HepG2 (cell line): ENCODE measurements at regions not wholly inside any gene's neighbourhood (a gene's known extent, or its start where the extent isn't known, plus 50 kb on each side); places are given as distances from the start of the nearest gene placed in this dataset.
"Not testable (repeated sequence)": the region's sequence is repeated elsewhere in the genome, so short reads cannot be mapped to it uniquely, and the experiment has no call there.

Experiments
- ATAC-seq: fragments of 200-7000 bp; cut with Tn5 transposase; 3 replicates; pipeline ENCODE4 v1.9.1; 2020; ENCODE audit warnings: mild to moderate bottlenecking, moderate library complexity
- BruUV-seq: library from RNA; stranded (reverse); fragments of 400-500 nt; replicated peaks from 2 replicates; lab custom pipeline; 2021; lab: Mats Ljungman, UMichigan
- CTCF ChIA-PET: fragments of 300-600 bp; formaldehyde crosslinking; extraction: SDS; loops from one replicate; lab custom pipeline; 2021; ENCODE audit warnings: low total read pairs, inconsistent platforms, low intra/inter-chr PET ratio; lab: Yijun Ruan, JAX
- POLR2A ChIA-PET: fragments of 350-600 bp; sonication (Branson Sonifier 250); formaldehyde crosslinking; loops from one replicate; lab custom pipeline; 2020; ENCODE audit warnings: antibody characterized with exemption, inconsistent platforms; lab: Yijun Ruan, JAX
- DNase-seq: peaks from one replicate; pipeline ENCODE4 v3.0.0-alpha.2; 2015; ENCODE audit warnings: low spot score
- FAIRE-seq: peaks from 3 replicates; lab custom pipeline; 2011; peaks lifted over from hg19 to GRCh38; lab: Jason Lieb, UNC
- H2AFZ ChIP-seq: one replicate; pipeline ENCODE4 v1.6.1; 2011; ENCODE audit warnings: low read length, inconsistent platforms
- H3K27ac ChIP-seq: fragments of 300-600 bp; 3 replicates; pipeline ENCODE4 v1.8.0; 2011; ENCODE audit warnings: mixed run types, mild to moderate bottlenecking, mixed read lengths, low read length, inconsistent platforms; ENCODE audit not compliant: insufficient read depth; ENCODE audit errors: extremely low read length
- H3K27me3 ChIP-seq, 2 experiments: fragments of 200-600 bp in 1 of 2; 2 replicates in 1 of 2; 3 replicates in 1 of 2; pipeline versions ENCODE4 v1.6.0 to v1.8.0; 2011; ENCODE audit warnings: low read length in 2 of 2, mild to moderate bottlenecking in 2 of 2, moderate library complexity in 2 of 2, inconsistent platforms in 1 of 2; ENCODE audit not compliant: insufficient read depth in 2 of 2, control insufficient read depth in 1 of 2
- H3K36me3 ChIP-seq, 2 experiments: fragments of 200-600 bp in 1 of 2; replicated peaks in 1 of 2; 2 replicates in 1 of 2; 3 replicates in 1 of 2; pipeline versions ENCODE4 v1.5.1 to v1.8.0; 2011; ENCODE audit warnings: low read length in 2 of 2, inconsistent platforms in 1 of 2; ENCODE audit not compliant: insufficient read depth in 2 of 2, control insufficient read depth in 1 of 2
- H3K4me1 ChIP-seq: 2 replicates; pipeline ENCODE4 v1.5.1; 2012; ENCODE audit warnings: low read length, inconsistent platforms; ENCODE audit not compliant: insufficient read depth
- H3K4me2 ChIP-seq: 2 replicates; pipeline ENCODE4 v1.6.0; 2011; ENCODE audit warnings: low read depth, low read length, inconsistent platforms
- H3K4me3 ChIP-seq, 3 experiments: fragments of 200-600 bp in 1 of 3; sonication (generic), shearing (Covaris generic) in 1 of 3; replicated peaks in 1 of 3; 2 replicates each; pipeline ENCODE4 v1.5.1; 2011 to 2016; ENCODE audit warnings: low read length in 3 of 3, inconsistent platforms in 2 of 3, low read depth in 2 of 3, mild to moderate bottlenecking in 2 of 3, control low read depth in 1 of 3, mixed read lengths in 1 of 3; ENCODE audit not compliant: insufficient read depth in 1 of 3
- H3K79me2 ChIP-seq: one replicate; pipeline ENCODE4 v1.6.1; 2011; ENCODE audit warnings: low read length, inconsistent platforms; ENCODE audit not compliant: insufficient read depth
- H3K9ac ChIP-seq: 2 replicates; pipeline ENCODE4 v1.6.0; 2011; ENCODE audit warnings: mild to moderate bottlenecking, low read depth, low read length, inconsistent platforms; ENCODE audit not compliant: insufficient read depth
- H3K9me3 ChIP-seq: 2 replicates; pipeline ENCODE4 v1.5.1; 2012; ENCODE audit warnings: mild to moderate bottlenecking, low read length
- H4K20me1 ChIP-seq: 2 replicates; pipeline ENCODE4 v1.6.0; 2011; ENCODE audit warnings: inconsistent platforms, mild to moderate bottlenecking, low read length, moderate library complexity; ENCODE audit not compliant: insufficient read depth
- THYN1 ChIP-seq: sonication (generic); formaldehyde crosslinking; IDR thresholded peaks from 2 replicates; pipeline ENCODE4 v1.8.1; 2023; ENCODE audit warnings: low read depth, mild to moderate bottlenecking, moderate library complexity, missing genetic modification reagents, borderline replicate concordance
- ZMAT3 ChIP-seq: sonication (generic); formaldehyde crosslinking; conservative IDR thresholded peaks from 2 replicates; pipeline ENCODE4 v1.7.0; 2021; ENCODE audit warnings: missing genetic modification reagents
- ZNF44 ChIP-seq: sonication (generic); formaldehyde crosslinking; IDR thresholded peaks from 2 replicates; pipeline ENCODE4 v1.5.1; 2020; ENCODE audit warnings: mild to moderate bottlenecking, missing genetic modification reagents
- WGBS: methylation state at CpG from one replicate; pipeline ENCODE4 v1.1.6; 2017; ENCODE audit warnings: low lambda C conversion rate; 5-methylcytosine and 5-hydroxymethylcytosine counted together
- in situ Hi-C: cut with HindIII; loops from 2 replicates; pipeline ENCODE4 v1.10.0; 2017; ENCODE audit warnings: low pct_unique_long_range_greater_than_20kb; ENCODE audit not compliant: extremely low pct_ligation_motif_present
- intact Hi-C: fragments of 100-400 bp; cut with micrococcal nuclease; formaldehyde crosslinking; loops from one replicate; pipeline ENCODE4 v1.10.0; 2022; ENCODE audit not compliant: unreplicated experiment

DNA sequence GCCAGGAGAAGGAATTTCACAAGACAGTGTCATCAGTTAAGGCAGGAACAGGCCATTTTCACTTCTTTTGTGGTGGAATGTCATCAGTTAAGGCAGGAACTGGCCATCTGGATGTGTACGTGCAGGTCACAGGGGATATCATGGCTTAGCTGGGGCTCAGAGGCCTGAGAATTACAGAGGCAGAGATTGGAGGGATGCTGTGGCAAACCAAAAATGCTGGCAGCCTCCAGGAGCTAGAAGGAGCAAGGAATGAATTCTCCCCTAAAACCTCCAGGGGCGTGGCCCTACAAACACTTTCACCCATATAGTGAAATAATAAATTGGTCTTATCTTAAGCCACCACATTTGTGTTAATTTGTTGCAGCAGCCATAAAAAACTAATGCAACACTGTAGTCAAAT, 557.0 kb downstream of the ZNF385D start:
- ATAC-seq, POLR2A ChIA-PET, H3K36me3 ChIP-seq, BruUV-seq, intact Hi-C loops, H3K4me2 ChIP-seq, DNase-seq, H3K4me1 ChIP-seq, H3K9ac ChIP-seq, in situ Hi-C loops, H2AFZ ChIP-seq, H3K27me3 ChIP-seq, H3K27ac ChIP-seq, CTCF ChIA-PET, H3K79me2 ChIP-seq, H3K4me3 ChIP-seq, FAIRE-seq, H4K20me1 ChIP-seq: not testable (repeated sequence)
- peaks cover 30% of the 10 kb centered on the region for H3K9me3 ChIP-seq
- 0% methylated on average over 1 of the region's 2 CpGs for WGBS

DNA sequence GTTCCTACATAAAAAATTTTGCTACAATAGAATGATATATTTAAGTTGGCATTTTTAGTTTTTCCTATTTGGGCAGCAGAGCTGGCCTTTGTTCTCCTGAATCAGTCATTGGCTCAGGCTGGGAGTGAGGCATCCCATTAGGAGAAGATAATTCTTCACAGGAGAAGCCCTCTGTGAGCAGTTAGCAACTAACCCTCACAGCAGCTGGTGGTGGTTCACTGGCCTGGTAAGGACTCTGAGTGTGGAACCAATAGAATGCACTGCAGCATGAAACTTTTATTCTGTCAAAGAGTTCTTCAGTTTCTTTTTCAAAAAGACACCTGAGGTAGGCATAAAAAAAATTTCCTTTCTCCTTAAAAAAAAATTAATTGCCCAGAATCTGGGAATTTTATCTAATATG, 562.6 kb downstream of the ZNF385D start:
- Histone ChIP-seq H3K79me2 (no peaks in the 10 kb centered on the region), H3K9me3 (peaks cover 35% of the 10 kb centered on the region), H3K36me3 (no peaks in the 10 kb centered on the region), H3K9ac (no peak overlapping the region), H2AFZ (no peak overlapping the region), H3K4me1 (no peaks in the 10 kb centered on the region), H3K4me2 (no peak overlapping the region), H4K20me1 (no peaks in the 10 kb centered on the region), H3K4me3 (no peak overlapping the region), H3K27ac (no peak overlapping the region), H3K27me3 (no peaks in the 10 kb centered on the region)
- ATAC-seq (no peak), FAIRE-seq (no peak), DNase-seq (no peak)
- intact Hi-C loops (no loop called here), in situ Hi-C loops (no loop called here)
- ChIA-PET POLR2A (no interaction called here), CTCF (no interaction called here)
- TF ChIP-seq THYN1 (CRISPR knock-in tag) (no peak), ZNF44 (CRISPR knock-in tag) (no peak), ZMAT3 (CRISPR knock-in tag) (no peak)
- BruUV-seq = no TSS peak
